OCI-LY1 (cell line): ENCODE measurements at regions not wholly inside any gene's neighbourhood (a gene's known extent, or its start where the extent isn't known, plus 50 kb on each side); places are given as distances from the start of the nearest gene placed in this dataset.

Experiments
- CTCF ChIP-seq: fragments of 200-600 bp; sonication (generic), shearing (Covaris generic); IDR thresholded peaks from 2 replicates; pipeline ENCODE4 v1.5.1; 2017; ENCODE audit warnings: mild to moderate bottlenecking, antibody characterized with exemption, low read length, moderate library complexity, mixed read lengths
- EZH2 ChIP-seq: fragments of 200-600 bp; sonication (generic), shearing (Covaris generic); IDR thresholded peaks from 2 replicates; pipeline ENCODE4 v1.8.0; 2017; ENCODE audit warnings: borderline replicate concordance, mixed run types, mild to moderate bottlenecking, antibody characterized with exemption, low read length, moderate library complexity, mixed read lengths

GRCh38 chr2:236962816-236963215, 122.9 kb upstream of the COPS8 start:
- no peak for TF ChIP-seq EZH2
- TF ChIP-seq CTCF, result no peak
